T-helper 22 cell (primary cell): ENCODE measurements at regions not wholly inside any gene's neighbourhood (a gene's known extent, or its start where the extent isn't known, plus 50 kb on each side); places are given as distances from the start of the nearest gene placed in this dataset.
"Not testable (repeated sequence)": the region's sequence is repeated elsewhere in the genome, so short reads cannot be mapped to it uniquely, and the experiment has no call there.

Source experiments
- DNase-seq: peaks from one replicate; pipeline ENCODE4 v3.0.0-alpha.2; 2020; ENCODE audit warnings: low read depth

- no peak for DNase-seq
Measured at GRCh38 chr13:84653915-84654534, 771.8 kb upstream of the SLITRK1 start.

GRCh38 chr13:84651705-84652104, 769.4 kb upstream of the SLITRK1 start:
- no peak for DNase-seq

DNA sequence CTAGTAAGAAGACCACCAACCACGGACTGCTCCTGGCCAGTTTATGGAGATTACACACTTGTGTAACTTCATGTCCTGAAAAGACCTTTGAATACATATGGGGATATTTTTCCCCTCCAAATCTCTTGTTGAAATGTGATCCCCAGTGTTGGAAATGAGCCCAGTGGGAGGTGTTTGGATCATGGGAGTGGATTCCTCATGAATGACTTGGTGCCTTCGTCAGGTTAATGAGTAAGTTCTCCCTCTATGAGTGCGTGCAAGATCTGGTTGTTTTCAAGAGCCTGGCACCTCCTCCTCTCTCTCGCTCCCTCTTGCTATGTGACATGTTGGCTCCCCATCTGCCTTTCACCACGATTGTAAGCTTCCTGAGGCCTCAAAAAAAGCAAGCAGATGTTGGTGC, 769.0 kb upstream of the SLITRK1 start:
- DNase-seq: no peak

- no peak for DNase-seq
Measured at GRCh38 chr13:84649853-84650252, 767.6 kb upstream of the SLITRK1 start.

DNA sequence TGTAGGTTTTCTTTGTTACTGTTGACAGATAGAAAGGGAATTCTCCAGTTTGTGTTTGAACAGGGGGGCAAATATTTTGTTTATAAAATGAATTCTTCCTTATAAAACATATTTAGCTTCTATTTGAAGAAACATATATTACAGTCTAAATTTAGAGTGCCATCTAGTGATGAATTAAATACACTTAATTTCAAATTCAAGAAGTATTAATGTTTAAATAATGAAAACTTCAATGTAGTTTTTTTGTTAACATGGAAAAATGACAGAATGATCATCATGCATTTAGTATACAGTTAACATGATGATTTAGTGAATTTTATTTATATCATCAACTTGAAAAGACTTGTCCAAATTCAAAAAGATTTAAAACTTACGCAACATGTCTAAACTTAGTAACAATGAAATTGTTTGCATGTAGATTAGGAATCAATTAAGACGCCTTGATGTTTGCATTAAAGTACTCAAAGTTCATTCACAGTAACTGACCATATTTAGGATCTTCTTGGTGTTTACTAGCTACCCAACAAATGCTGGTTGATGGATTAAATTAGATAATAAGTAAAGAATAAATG, 765.9 kb upstream of the SLITRK1 start:
- DNase-seq: no peak

- DNase-seq: no peak
Measured at GRCh38 chr13:84646957-84647356, 764.7 kb upstream of the SLITRK1 start.

DNA sequence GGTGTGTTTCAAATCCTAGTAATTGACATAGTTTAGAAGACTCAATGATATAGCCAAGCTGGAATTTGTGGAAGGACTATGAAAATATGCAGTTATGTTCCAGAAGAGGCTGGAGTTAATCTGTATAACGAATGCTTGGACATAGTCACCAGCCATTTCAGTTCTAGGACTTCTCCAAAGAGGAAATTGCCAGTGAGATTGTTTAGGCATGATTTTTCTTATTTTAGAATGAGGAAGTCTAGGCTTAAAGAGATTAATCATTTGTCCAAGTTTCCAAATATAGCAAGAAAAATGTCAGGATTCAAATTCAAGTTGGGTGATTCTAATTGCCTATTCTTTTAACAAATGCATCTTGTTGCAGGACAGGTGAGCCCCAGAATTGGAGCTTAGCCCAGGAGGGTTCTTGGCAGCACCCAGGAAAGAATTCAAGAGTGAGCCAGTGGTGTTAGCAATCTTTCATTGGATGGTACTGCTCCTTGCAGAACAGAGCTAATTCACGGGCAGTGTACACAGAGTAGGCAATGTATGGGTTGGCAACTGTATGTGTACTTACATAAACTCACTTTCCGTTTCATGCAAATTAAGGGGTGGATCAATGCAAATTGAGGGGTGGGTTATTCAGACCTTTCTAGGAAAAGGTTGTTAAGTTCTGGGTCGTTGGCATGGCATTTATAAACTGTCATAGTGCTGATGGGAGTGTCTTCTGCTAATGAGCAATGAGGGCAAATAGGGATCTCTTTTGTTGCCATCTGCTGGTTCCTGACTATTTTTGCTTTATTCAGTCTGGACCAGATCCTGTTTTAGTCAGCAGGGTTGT, 763.1 kb upstream of the SLITRK1 start:
- DNase-seq: no peak

DNA sequence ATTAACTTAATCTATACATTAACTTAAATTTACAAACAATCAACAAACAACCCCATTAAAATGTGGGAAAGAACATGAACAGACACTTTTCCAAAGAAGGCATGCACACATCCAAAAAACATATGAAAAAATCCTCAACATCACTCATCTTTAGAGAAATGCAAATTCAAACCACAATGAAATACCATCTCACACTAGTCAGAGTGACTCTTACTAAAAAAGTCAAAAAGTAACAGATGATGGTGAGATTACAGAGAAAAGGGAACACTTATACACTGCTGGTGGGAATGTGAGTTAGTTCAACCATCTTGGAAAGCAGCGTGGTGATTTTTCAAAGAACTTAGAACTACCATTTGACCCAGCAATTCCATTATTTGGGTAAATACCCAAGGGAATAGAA, 759.2 kb upstream of the SLITRK1 start:
- no peak for DNase-seq

GRCh38 chr13:84640691-84641090, 758.4 kb upstream of the SLITRK1 start:
- DNase-seq: no peak

GRCh38 chr13:84630476-84630875, 748.2 kb upstream of the SLITRK1 start:
- no peak for DNase-seq

- no peak for DNase-seq
Measured at GRCh38 chr13:84616864-84617263, 734.6 kb upstream of the SLITRK1 start.

DNA sequence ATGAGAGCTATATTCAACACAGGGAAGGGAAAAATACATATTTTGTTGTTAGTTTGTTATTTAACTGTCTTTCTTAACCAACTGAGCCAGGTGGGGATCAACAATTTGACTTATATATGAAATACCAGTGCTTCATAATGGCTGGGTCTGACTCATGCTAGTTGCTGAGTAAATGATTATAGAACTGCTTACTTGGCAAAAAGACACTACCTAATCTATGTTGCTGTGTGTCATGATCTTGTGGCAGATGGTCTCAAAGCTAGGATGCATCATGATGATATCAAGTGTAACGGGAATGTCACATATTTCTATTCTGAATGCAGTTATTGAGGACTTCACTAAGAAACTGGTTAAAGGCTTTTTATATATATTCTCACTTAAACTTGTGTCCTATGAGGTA, 727.4 kb upstream of the SLITRK1 start:
- DNase-seq: no peak

DNA sequence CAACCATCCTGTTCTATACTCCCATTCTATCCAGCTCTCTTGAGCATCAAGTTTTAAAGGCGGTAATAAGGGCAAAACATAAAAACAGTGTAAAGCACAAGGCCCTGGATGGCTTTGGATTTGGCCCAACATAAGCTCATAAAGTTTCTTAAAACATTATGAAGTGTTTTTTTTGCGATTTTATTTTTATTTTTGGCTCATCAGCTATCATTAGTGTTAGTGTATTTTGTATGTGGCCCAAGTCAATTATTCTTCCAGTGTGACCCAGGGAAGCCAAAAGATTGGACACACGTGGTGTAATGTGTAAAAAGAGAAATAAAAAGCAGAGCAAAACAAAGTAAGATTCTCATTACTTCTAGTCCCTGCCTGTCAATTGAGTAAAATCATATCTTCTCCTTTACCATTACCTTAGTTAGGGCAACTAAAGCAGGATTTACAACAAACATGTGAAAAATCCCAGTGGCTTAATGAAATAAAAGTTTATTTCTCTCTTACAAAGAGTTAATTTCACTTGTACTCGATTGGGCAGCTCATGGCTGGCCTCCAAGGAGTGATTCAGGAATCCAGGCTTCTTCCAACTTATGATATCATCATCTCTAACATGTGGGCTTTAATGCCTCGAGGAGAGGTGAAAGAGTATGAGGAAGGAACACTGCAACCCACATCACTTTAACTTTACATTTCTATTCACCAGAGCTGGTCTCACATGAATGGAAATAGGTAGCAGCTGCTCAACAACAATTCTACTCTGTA, 725.2 kb upstream of the SLITRK1 start:
- no peak for DNase-seq

- DNase-seq: no peak
Measured at GRCh38 chr13:84606616-84607015, 724.3 kb upstream of the SLITRK1 start.

DNA sequence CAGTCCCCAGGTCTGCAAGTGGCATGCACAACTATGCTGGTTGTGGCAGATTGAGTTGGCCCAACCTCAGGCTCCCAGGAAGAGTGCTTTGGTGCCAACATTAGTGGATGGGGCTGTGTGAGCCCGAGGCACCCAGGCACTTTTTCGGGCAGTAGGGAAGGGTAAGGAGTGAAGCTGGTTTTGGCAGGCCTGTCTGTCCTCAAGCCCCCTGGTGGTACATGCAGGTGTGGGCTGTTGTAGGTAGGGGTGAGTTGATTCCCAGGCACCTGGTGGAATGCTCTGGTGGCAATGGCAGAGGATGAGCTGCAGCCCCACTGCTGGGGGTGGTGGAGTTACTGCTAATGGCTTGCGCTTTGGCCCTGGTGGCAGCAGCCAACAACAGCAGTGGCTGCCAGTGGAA, 723.7 kb upstream of the SLITRK1 start:
- no peak for DNase-seq

GRCh38 chr13:84591444-84591843, 709.2 kb upstream of the SLITRK1 start:
- DNase-seq: no peak

DNA sequence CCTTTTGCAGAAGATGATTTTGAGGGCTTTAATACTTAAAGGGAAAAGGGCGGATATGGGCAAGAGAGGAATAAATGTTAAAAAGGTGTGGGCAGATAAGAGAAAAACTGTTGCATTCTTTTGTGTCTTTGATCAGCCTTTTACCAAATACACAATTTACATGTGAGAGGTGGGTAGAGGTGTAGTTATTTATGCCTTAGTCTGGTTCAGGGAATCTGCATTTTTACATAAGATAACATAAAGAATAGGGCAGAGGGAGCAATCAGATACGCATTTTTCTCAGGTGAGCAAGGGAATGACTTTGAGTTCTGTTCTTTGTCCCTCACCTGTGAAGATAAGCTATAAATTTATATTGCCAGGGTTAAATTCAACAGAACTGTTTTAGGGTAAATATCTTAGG, 708.4 kb upstream of the SLITRK1 start:
- DNase-seq: no peak

GRCh38 chr13:84588023-84588422, 705.7 kb upstream of the SLITRK1 start:
- no peak for DNase-seq

GRCh38 chr13:84579901-84580300, 697.6 kb upstream of the SLITRK1 start:
- DNase-seq: not testable (repeated sequence)

GRCh38 chr13:84574851-84575250, 692.6 kb upstream of the SLITRK1 start:
- no peak for DNase-seq

GRCh38 chr13:84571264-84571663, 689.0 kb upstream of the SLITRK1 start:
- DNase-seq: no peak

- no peak for DNase-seq
Measured at GRCh38 chr13:84570831-84571230, 688.6 kb upstream of the SLITRK1 start.

GRCh38 chr13:84569366-84569765, 687.1 kb upstream of the SLITRK1 start:
- no peak for DNase-seq
